ENCODE measurements at regions not wholly inside any gene's neighbourhood (a gene's known extent, or its start where the extent isn't known, plus 50 kb on each side); places are given as distances from the start of the nearest gene placed in this dataset.

GRCh38 chr4:162360369-162361149 lies 196.8 kb upstream of the FSTL5 start:
- Mint-ChIP-seq H3K36me3 (ENCODE audit: unreplicated experiment) (no peaks in the 10 kb centered on the region), H3K9me3 (ENCODE audit: unreplicated experiment) (no peaks in the 10 kb centered on the region), H3K27ac (ENCODE audit: unreplicated experiment) (no peak overlapping the region), H3K27me3 (ENCODE audit: unreplicated experiment) (no peaks in the 10 kb centered on the region), H3K4me1 (ENCODE audit: unreplicated experiment) (no peaks in the 10 kb centered on the region), H3K4me3 (ENCODE audit: unreplicated experiment) (no peak overlapping the region)
- no peak for TF ChIP-seq CTCF (IDR thresholded peaks at IDR 0.05)
- DNase-seq (ENCODE audit: extremely low spot score, unreplicated experiment), result no peak

GRCh38 chr4:162356181-162356580 lies 192.4 kb upstream of the FSTL5 start:
- H3K4me3 Mint-ChIP-seq (ENCODE audit: unreplicated experiment), result no peak overlapping the region
- H3K9me3 Mint-ChIP-seq (ENCODE audit: unreplicated experiment), result no peaks in the 10 kb centered on the region
- no peaks in the 10 kb centered on the region for H3K4me1 Mint-ChIP-seq (ENCODE audit: unreplicated experiment)
- H3K27me3 Mint-ChIP-seq (ENCODE audit: unreplicated experiment), result no peaks in the 10 kb centered on the region
- no peak for TF ChIP-seq CTCF (IDR thresholded peaks at IDR 0.05)
- no peaks in the 10 kb centered on the region for H3K36me3 Mint-ChIP-seq (ENCODE audit: unreplicated experiment)
- no peak for DNase-seq (ENCODE audit: extremely low spot score, unreplicated experiment)
- H3K27ac Mint-ChIP-seq (ENCODE audit: unreplicated experiment), result no peak overlapping the region

GRCh38 chr4:162352580-162353107 lies 188.8 kb upstream of the FSTL5 start:
- no peak for TF ChIP-seq CTCF (IDR thresholded peaks at IDR 0.05)
- DNase-seq (ENCODE audit: extremely low spot score, unreplicated experiment), result no peak
- H3K27me3 Mint-ChIP-seq (ENCODE audit: unreplicated experiment), result no peaks in the 10 kb centered on the region
- no peak overlapping the region for H3K27ac Mint-ChIP-seq (ENCODE audit: unreplicated experiment)
- H3K36me3 Mint-ChIP-seq (ENCODE audit: unreplicated experiment), result no peaks in the 10 kb centered on the region
- no peaks in the 10 kb centered on the region for H3K4me1 Mint-ChIP-seq (ENCODE audit: unreplicated experiment)
- H3K4me3 Mint-ChIP-seq (ENCODE audit: unreplicated experiment), result no peak overlapping the region
- H3K9me3 Mint-ChIP-seq (ENCODE audit: unreplicated experiment), result no peaks in the 10 kb centered on the region

GRCh38 chr4:162350331-162350730 lies 186.5 kb upstream of the FSTL5 start:
- no peak overlapping the region for H3K27ac Mint-ChIP-seq (ENCODE audit: unreplicated experiment)
- H3K27me3 Mint-ChIP-seq (ENCODE audit: unreplicated experiment), result no peaks in the 10 kb centered on the region
- TF ChIP-seq CTCF (IDR thresholded peaks at IDR 0.05), result no peak
- no peak overlapping the region for H3K4me3 Mint-ChIP-seq (ENCODE audit: unreplicated experiment)
- no peak for DNase-seq (ENCODE audit: extremely low spot score, unreplicated experiment)
- H3K9me3 Mint-ChIP-seq (ENCODE audit: unreplicated experiment), result no peaks in the 10 kb centered on the region
- no peaks in the 10 kb centered on the region for H3K4me1 Mint-ChIP-seq (ENCODE audit: unreplicated experiment)
- no peaks in the 10 kb centered on the region for H3K36me3 Mint-ChIP-seq (ENCODE audit: unreplicated experiment)

GRCh38 chr4:162349395-162349794 lies 185.6 kb upstream of the FSTL5 start:
- Mint-ChIP-seq H3K4me3 (ENCODE audit: unreplicated experiment) (no peak overlapping the region), H3K4me1 (ENCODE audit: unreplicated experiment) (no peaks in the 10 kb centered on the region), H3K27ac (ENCODE audit: unreplicated experiment) (no peak overlapping the region), H3K9me3 (ENCODE audit: unreplicated experiment) (no peaks in the 10 kb centered on the region), H3K36me3 (ENCODE audit: unreplicated experiment) (no peaks in the 10 kb centered on the region), H3K27me3 (ENCODE audit: unreplicated experiment) (no peaks in the 10 kb centered on the region)
- no peak for DNase-seq (ENCODE audit: extremely low spot score, unreplicated experiment)
- no peak for TF ChIP-seq CTCF (IDR thresholded peaks at IDR 0.05)

All from osteocyte (in vitro differentiated cells).